SK-N-SH treated with all-trans-retinoic acid at 6 μM for 48 hours (cell line): ENCODE measurements at regions not wholly inside any gene's neighbourhood (a gene's known extent, or its start where the extent isn't known, plus 50 kb on each side); places are given as distances from the start of the nearest gene placed in this dataset.

ENCODE experiments used
- ATAC-seq: fragments of 200-7000 bp; cut with Tn5 transposase; 3 replicates; pipeline ENCODE4 v1.9.1; 2020; ENCODE audit warnings: mild to moderate bottlenecking, moderate library complexity
- ARNTL ChIP-seq: fragments of 450-650 bp; formaldehyde crosslinking; IDR thresholded peaks from 2 replicates; pipeline ENCODE4 v1.5.0; 2020; ENCODE audit warnings: low read depth, mild to moderate bottlenecking, moderate library complexity, borderline replicate concordance
- CSDC2 ChIP-seq: fragments of 250-450 bp; sonication (Bioruptor Pico); IDR thresholded peaks from 2 replicates; pipeline ENCODE4 v1.5.0; 2020; ENCODE audit warnings: mild to moderate bottlenecking, moderate library complexity
- ESRRG ChIP-seq: fragments of 250-450 bp; sonication (Bioruptor Pico); IDR thresholded peaks from 2 replicates; pipeline ENCODE4 v1.6.1; 2021; ENCODE audit warnings: mild to moderate bottlenecking
- GLIS3 ChIP-seq: fragments of 250-450 bp; sonication (Bioruptor Pico); IDR thresholded peaks from 2 replicates; pipeline ENCODE4 v1.5.0; 2020; ENCODE audit warnings: mild to moderate bottlenecking, moderate library complexity
- ISL1 ChIP-seq: fragments of 250-450 bp; sonication (Bioruptor Pico); IDR thresholded peaks from 2 replicates; pipeline ENCODE4 v2.1.2; 2022; ENCODE audit warnings: mild to moderate bottlenecking, moderate library complexity
- RARB ChIP-seq: fragments of 250-450 bp; sonication (Bioruptor Pico); IDR thresholded peaks from 2 replicates; pipeline ENCODE4 v1.8.0; 2021; ENCODE audit warnings: mild to moderate bottlenecking, moderate library complexity
- SNAI2 ChIP-seq: fragments of 250-450 bp; sonication (Bioruptor Pico); IDR thresholded peaks from 2 replicates; pipeline ENCODE4 v1.5.0; 2020; ENCODE audit warnings: mild to moderate bottlenecking, moderate library complexity
- TCF4 ChIP-seq: fragments of 250-450 bp; sonication (Bioruptor Pico); IDR thresholded peaks from 2 replicates; pipeline ENCODE4 v1.8.0; 2021; ENCODE audit warnings: mild to moderate bottlenecking, moderate library complexity, borderline replicate concordance
- TOX ChIP-seq: fragments of 250-450 bp; sonication (Bioruptor Pico); IDR thresholded peaks from 2 replicates; pipeline ENCODE4 v1.8.0; 2021; ENCODE audit warnings: mild to moderate bottlenecking, moderate library complexity, borderline replicate concordance
- ZC3H10 ChIP-seq: fragments of 250-450 bp; sonication (Bioruptor Pico); IDR thresholded peaks from 2 replicates; pipeline ENCODE4 v1.5.1; 2021; ENCODE audit warnings: mild to moderate bottlenecking, moderate library complexity
- ZFP30 ChIP-seq: fragments of 450-650 bp; formaldehyde crosslinking; IDR thresholded peaks from 2 replicates; pipeline ENCODE4 v1.5.0; 2022; ENCODE audit warnings: mild to moderate bottlenecking, moderate library complexity
- ZNF565 ChIP-seq: fragments of 450-650 bp; formaldehyde crosslinking; conservative IDR thresholded peaks from 2 replicates; pipeline ENCODE4 v1.5.0; 2020; ENCODE audit warnings: low read depth, mild to moderate bottlenecking, moderate library complexity
- ZNF8 ChIP-seq: fragments of 450-650 bp; formaldehyde crosslinking; IDR thresholded peaks from 2 replicates; pipeline ENCODE4 v1.5.0; 2020; ENCODE audit warnings: mild to moderate bottlenecking, moderate library complexity
- TF ChIP-seq, protein P1 (sequence below): fragments of 250-450 bp; sonication (Bioruptor Pico); IDR thresholded peaks from 2 replicates; pipeline ENCODE4 v1.5.1; 2020; ENCODE audit warnings: low read depth, mild to moderate bottlenecking, moderate library complexity
- TF ChIP-seq, protein P2 (sequence below): fragments of 250-450 bp; sonication (Bioruptor Pico); IDR thresholded peaks from 2 replicates; pipeline ENCODE4 v1.8.0; 2021; ENCODE audit warnings: low read depth, mild to moderate bottlenecking, moderate library complexity, borderline replicate concordance
- TF ChIP-seq, protein P3 (sequence below): fragments of 250-450 bp; sonication (Bioruptor Pico); IDR thresholded peaks from 2 replicates; pipeline ENCODE4 v1.8.0; 2020; ENCODE audit warnings: mild to moderate bottlenecking, moderate library complexity, borderline replicate concordance
- TF ChIP-seq, protein P4 (sequence below): fragments of 250-450 bp; sonication (Bioruptor Pico); IDR thresholded peaks from 2 replicates; pipeline ENCODE4 v1.5.1; 2021; ENCODE audit warnings: mild to moderate bottlenecking, moderate library complexity
- TF ChIP-seq, protein P5 (sequence below): fragments of 250-450 bp; sonication (Bioruptor Pico); IDR thresholded peaks from 2 replicates; pipeline ENCODE4 v1.5.0; 2020; ENCODE audit warnings: mild to moderate bottlenecking, moderate library complexity

DNA sequence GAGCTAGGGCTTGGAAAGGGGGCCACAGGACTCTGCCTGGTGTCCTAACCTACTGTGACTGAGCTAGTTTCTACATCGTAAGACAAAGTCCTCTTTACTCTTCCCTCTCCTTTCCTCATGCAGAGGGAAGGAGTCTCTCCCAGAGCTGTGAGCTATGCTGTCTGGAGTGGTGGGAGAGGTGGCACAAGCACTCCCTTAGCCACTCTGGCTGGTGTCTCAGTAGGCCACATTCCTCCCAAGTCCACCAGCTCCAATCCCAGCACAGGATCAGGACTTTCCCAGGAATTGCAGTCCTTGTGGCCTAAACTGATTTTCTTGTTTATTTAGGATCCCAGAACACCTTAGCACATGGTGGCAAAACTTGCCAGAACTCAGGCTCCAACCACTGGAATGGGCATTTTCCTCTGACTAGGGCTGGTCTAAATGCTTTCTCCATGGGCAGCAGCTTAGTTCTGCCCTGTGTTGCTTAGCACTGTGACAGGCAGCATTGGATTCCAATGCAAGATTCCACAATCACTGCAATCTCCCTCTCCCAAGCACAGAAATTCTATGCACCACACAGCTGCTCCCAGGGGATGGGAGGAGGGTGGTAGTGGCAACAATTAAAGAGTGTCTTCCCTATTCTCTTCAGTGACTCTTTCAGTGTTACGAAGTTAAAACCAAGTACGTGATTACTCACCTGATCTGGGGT is 733.3 kb downstream of the HACE1 start (continued):
- TF ChIP-seq, protein P1, sequence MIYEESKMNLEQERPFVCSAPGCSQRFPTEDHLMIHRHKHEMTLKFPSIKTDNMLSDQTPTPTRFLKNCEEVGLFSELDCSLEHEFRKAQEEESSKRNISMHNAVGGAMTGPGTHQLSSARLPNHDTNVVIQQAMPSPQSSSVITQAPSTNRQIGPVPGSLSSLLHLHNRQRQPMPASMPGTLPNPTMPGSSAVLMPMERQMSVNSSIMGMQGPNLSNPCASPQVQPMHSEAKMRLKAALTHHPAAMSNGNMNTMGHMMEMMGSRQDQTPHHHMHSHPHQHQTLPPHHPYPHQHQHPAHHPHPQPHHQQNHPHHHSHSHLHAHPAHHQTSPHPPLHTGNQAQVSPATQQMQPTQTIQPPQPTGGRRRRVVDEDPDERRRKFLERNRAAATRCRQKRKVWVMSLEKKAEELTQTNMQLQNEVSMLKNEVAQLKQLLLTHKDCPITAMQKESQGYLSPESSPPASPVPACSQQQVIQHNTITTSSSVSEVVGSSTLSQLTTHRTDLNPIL (CRISPR knock-in tag): no peak
- TF ChIP-seq, protein P2, sequence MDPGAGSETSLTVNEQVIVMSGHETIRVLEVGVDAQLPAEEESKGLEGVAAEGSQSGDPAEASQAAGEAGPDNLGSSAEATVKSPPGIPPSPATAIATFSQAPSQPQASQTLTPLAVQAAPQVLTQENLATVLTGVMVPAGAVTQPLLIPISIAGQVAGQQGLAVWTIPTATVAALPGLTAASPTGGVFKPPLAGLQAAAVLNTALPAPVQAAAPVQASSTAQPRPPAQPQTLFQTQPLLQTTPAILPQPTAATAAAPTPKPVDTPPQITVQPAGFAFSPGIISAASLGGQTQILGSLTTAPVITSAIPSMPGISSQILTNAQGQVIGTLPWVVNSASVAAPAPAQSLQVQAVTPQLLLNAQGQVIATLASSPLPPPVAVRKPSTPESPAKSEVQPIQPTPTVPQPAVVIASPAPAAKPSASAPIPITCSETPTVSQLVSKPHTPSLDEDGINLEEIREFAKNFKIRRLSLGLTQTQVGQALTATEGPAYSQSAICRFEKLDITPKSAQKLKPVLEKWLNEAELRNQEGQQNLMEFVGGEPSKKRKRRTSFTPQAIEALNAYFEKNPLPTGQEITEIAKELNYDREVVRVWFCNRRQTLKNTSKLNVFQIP (CRISPR knock-in tag): no peak
- no peak for TF ChIP-seq SNAI2 (CRISPR knock-in tag)

DNA sequence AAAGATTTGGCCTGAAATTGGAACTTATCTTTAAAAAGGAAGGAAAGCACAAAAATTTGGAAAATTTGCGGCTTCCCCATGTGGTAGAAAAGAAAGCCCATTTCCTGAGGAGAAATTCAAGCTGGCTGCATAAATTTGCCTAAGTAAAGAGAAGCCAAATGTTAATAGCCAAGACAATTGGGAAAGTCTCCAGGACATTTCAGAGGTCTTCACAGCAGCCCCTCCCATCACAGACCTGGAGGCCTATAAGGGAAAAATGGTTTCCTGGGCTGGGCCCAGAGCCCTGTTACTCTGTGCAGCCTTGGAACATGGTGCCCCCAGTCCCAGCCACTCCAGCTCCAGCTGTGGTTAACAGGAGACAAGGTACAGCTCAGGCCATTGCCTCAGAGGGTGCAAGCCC is 736.5 kb downstream of the HACE1 start:
- ATAC-seq: no peak
- TF ChIP-seq RARB (CRISPR knock-in tag): no peak
- TF ChIP-seq ZNF8 (CRISPR knock-in tag): no peak
- TF ChIP-seq, protein P3, sequence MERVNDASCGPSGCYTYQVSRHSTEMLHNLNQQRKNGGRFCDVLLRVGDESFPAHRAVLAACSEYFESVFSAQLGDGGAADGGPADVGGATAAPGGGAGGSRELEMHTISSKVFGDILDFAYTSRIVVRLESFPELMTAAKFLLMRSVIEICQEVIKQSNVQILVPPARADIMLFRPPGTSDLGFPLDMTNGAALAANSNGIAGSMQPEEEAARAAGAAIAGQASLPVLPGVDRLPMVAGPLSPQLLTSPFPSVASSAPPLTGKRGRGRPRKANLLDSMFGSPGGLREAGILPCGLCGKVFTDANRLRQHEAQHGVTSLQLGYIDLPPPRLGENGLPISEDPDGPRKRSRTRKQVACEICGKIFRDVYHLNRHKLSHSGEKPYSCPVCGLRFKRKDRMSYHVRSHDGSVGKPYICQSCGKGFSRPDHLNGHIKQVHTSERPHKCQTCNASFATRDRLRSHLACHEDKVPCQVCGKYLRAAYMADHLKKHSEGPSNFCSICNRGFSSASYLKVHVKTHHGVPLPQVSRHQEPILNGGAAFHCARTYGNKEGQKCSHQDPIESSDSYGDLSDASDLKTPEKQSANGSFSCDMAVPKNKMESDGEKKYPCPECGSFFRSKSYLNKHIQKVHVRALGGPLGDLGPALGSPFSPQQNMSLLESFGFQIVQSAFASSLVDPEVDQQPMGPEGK (CRISPR knock-in tag): no peak
- TF ChIP-seq ISL1 (CRISPR knock-in tag): no peak
- TF ChIP-seq, protein P4, sequence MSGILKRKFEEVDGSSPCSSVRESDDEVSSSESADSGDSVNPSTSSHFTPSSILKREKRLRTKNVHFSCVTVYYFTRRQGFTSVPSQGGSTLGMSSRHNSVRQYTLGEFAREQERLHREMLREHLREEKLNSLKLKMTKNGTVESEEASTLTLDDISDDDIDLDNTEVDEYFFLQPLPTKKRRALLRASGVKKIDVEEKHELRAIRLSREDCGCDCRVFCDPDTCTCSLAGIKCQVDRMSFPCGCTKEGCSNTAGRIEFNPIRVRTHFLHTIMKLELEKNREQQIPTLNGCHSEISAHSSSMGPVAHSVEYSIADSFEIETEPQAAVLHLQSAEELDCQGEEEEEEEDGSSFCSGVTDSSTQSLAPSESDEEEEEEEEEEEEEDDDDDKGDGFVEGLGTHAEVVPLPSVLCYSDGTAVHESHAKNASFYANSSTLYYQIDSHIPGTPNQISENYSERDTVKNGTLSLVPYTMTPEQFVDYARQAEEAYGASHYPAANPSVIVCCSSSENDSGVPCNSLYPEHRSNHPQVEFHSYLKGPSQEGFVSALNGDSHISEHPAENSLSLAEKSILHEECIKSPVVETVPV (CRISPR knock-in tag): no peak
- TF ChIP-seq TCF4: no peak
- TF ChIP-seq CSDC2: no peak
- TF ChIP-seq ARNTL: no peak
- no peak for TF ChIP-seq ESRRG (CRISPR knock-in tag)
- no peak for TF ChIP-seq ZC3H10

DNA sequence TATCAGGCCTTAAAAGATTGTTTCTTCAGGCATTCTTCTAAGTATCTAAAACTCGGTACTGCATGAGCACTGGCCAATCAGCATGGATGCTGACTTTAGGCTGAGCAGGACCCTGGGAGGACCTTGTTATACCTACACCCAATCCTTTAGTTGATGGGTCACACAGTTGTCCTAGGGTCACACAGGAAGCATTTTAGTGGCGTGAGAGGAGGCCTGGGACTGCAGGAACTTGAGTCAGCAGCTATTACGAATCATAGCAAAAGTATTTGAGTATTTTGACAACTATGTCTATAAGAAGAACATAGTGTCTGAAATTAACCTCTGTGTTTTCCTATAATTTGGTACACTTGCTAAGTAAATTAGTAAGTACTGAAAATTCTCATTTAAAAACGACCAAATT is 741.4 kb downstream of the HACE1 start:
- TF ChIP-seq GLIS3 (CRISPR knock-in tag) (no peak), ZFP30 (no peak), ZC3H10 (no peak), CSDC2 (no peak), TOX (no peak), RARB (CRISPR knock-in tag) (no peak), ZNF565 (no peak)
- TF ChIP-seq, protein P2 (CRISPR knock-in tag): no peak
- TF ChIP-seq, protein P5, sequence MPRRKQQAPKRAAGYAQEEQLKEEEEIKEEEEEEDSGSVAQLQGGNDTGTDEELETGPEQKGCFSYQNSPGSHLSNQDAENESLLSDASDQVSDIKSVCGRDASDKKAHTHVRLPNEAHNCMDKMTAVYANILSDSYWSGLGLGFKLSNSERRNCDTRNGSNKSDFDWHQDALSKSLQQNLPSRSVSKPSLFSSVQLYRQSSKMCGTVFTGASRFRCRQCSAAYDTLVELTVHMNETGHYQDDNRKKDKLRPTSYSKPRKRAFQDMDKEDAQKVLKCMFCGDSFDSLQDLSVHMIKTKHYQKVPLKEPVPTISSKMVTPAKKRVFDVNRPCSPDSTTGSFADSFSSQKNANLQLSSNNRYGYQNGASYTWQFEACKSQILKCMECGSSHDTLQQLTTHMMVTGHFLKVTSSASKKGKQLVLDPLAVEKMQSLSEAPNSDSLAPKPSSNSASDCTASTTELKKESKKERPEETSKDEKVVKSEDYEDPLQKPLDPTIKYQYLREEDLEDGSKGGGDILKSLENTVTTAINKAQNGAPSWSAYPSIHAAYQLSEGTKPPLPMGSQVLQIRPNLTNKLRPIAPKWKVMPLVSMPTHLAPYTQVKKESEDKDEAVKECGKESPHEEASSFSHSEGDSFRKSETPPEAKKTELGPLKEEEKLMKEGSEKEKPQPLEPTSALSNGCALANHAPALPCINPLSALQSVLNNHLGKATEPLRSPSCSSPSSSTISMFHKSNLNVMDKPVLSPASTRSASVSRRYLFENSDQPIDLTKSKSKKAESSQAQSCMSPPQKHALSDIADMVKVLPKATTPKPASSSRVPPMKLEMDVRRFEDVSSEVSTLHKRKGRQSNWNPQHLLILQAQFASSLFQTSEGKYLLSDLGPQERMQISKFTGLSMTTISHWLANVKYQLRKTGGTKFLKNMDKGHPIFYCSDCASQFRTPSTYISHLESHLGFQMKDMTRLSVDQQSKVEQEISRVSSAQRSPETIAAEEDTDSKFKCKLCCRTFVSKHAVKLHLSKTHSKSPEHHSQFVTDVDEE (CRISPR knock-in tag): no peak
- TF ChIP-seq, protein P4 (CRISPR knock-in tag): no peak
- TF ChIP-seq, protein P3 (CRISPR knock-in tag): no peak
- no peak for ATAC-seq
